Neural cell (in vitro differentiated cells): ENCODE measurements at regions not wholly inside any gene's neighbourhood (a gene's known extent, or its start where the extent isn't known, plus 50 kb on each side); places are given as distances from the start of the nearest gene placed in this dataset.

ENCODE experiments used
- H2AFZ ChIP-seq: fragments of 200-600, 300-800 bp; sonication (generic), shearing (Covaris generic); 2 replicates; pipeline ENCODE4 v1.6.0; 2014; ENCODE audit warnings: low read depth, mild to moderate bottlenecking, antibody characterized with exemption, low read length, moderate library complexity
- H3F3A ChIP-seq: fragments of 200-600 bp; shearing (Covaris generic); 2 replicates; pipeline ENCODE4 v1.6.1; 2016; ENCODE audit warnings: mild to moderate bottlenecking, moderate library complexity, mixed read lengths, antibody characterized with exemption, low read length; ENCODE audit not compliant: insufficient read depth, poor library complexity, severe bottlenecking
- H3K27ac ChIP-seq: fragments of 200-600, 300-800 bp; sonication (generic), shearing (Covaris generic); 2 replicates; pipeline ENCODE4 v1.5.1; 2014; ENCODE audit warnings: mild to moderate bottlenecking, low read length, moderate library complexity
- H3K27me3 ChIP-seq: fragments of 300-800, 200-600 bp; sonication (generic), shearing (Covaris generic); 2 replicates; pipeline ENCODE4 v1.6.0; 2014; ENCODE audit warnings: mild to moderate bottlenecking, low read depth, low read length, moderate library complexity; ENCODE audit not compliant: insufficient read depth
- H3K36me3 ChIP-seq: fragments of 300-800, 200-600 bp; sonication (generic), shearing (Covaris generic); 2 replicates; pipeline ENCODE4 v1.5.1; 2014; ENCODE audit warnings: mild to moderate bottlenecking, antibody characterized with exemption, low read length, moderate library complexity; ENCODE audit not compliant: insufficient read depth
- H3K4me2 ChIP-seq: fragments of 300-800, 200-600 bp; sonication (generic), shearing (Covaris generic); 2 replicates; pipeline ENCODE4 v1.6.0; 2014; ENCODE audit warnings: mild to moderate bottlenecking, low read length
- H3K4me3 ChIP-seq: fragments of 300-800, 200-600 bp; sonication (generic), shearing (Covaris generic); 2 replicates; pipeline ENCODE4 v1.5.1; 2014; ENCODE audit warnings: mild to moderate bottlenecking, low read length, moderate library complexity
- H3K79me2 ChIP-seq: fragments of 200-600 bp; shearing (Covaris generic); replicated peaks from 2 replicates; pipeline ENCODE4 v1.6.0; 2014; ENCODE audit warnings: mild to moderate bottlenecking, low read length, moderate library complexity; ENCODE audit not compliant: insufficient read depth
- H3K9ac ChIP-seq: fragments of 300-800, 200-600 bp; sonication (generic), shearing (Covaris generic); 2 replicates; pipeline ENCODE4 v1.6.1; 2016; ENCODE audit warnings: mild to moderate bottlenecking, low read length, mixed read lengths
- H3K9me2 ChIP-seq: fragments of 200-600 bp; shearing (Covaris generic); 2 replicates; pipeline ENCODE4 v1.6.1; 2016; ENCODE audit warnings: mild to moderate bottlenecking, low read length, mixed read lengths; ENCODE audit not compliant: insufficient read depth
- H3K9me3 ChIP-seq: fragments of 200-600, 300-800 bp; sonication (generic), shearing (Covaris generic); 2 replicates; pipeline ENCODE4 v1.6.1; 2016; ENCODE audit warnings: mild to moderate bottlenecking, mixed run types, low read length, moderate library complexity, mixed read lengths
- H4K20me1 ChIP-seq: fragments of 200-600 bp; shearing (Covaris generic); 2 replicates; pipeline ENCODE4 v1.6.1; 2016; ENCODE audit warnings: mild to moderate bottlenecking, mixed run types; ENCODE audit not compliant: insufficient read depth
- CTCF ChIP-seq: fragments of 450-650 bp; IDR thresholded peaks from 2 replicates; pipeline ENCODE4 v1.5.1; 2014; ENCODE audit warnings: antibody characterized with exemption, mild to moderate bottlenecking, moderate library complexity; ENCODE audit not compliant: poor library complexity, severe bottlenecking
- EP300 ChIP-seq: fragments of 450-650 bp; conservative IDR thresholded peaks from 2 replicates; pipeline ENCODE4 v1.6.1; 2014; ENCODE audit warnings: antibody characterized with exemption, mild to moderate bottlenecking, moderate library complexity; ENCODE audit not compliant: poor library complexity, severe bottlenecking
- EZH2 ChIP-seq: fragments of 200-600, 300-800 bp; shearing (Covaris generic), sonication (generic); IDR thresholded peaks from 2 replicates; pipeline ENCODE4 v1.6.1; 2014; ENCODE audit warnings: antibody characterized with exemption, low read length, borderline replicate concordance, mild to moderate bottlenecking; ENCODE audit not compliant: insufficient read depth, poor library complexity, severe bottlenecking
- MXI1 ChIP-seq: fragments of 450-650 bp; conservative IDR thresholded peaks from 2 replicates; pipeline ENCODE4 v1.6.1; 2014; ENCODE audit warnings: antibody characterized with exemption, mild to moderate bottlenecking; ENCODE audit not compliant: poor library complexity, severe bottlenecking
- POLR2AphosphoS5 ChIP-seq: IDR thresholded peaks from 2 replicates; pipeline ENCODE4 v1.6.1; 2012
- RAD21 ChIP-seq: fragments of 450-650 bp; conservative IDR thresholded peaks from 2 replicates; pipeline ENCODE4 v1.6.1; 2014; ENCODE audit warnings: antibody characterized with exemption, mild to moderate bottlenecking, moderate library complexity
- REST ChIP-seq: IDR thresholded peaks from 2 replicates; pipeline ENCODE4 v1.6.1; 2012; ENCODE audit warnings: borderline replicate concordance
- SMC3 ChIP-seq: fragments of 450-650 bp; conservative IDR thresholded peaks from 2 replicates; pipeline ENCODE4 v1.6.1; 2014; ENCODE audit warnings: antibody characterized with exemption, mild to moderate bottlenecking, moderate library complexity; ENCODE audit not compliant: poor library complexity
- TAF1 ChIP-seq: IDR thresholded peaks from 2 replicates; pipeline ENCODE4 v1.6.1; 2012; ENCODE audit warnings: low read depth

GRCh38 chr15:95970326-95970725 is 360.2 kb upstream of the NR2F2 start:
- no peaks in the 10 kb centered on the region for H3K9me2 ChIP-seq
- H3K9me3 ChIP-seq, result no peaks in the 10 kb centered on the region
- H2AFZ ChIP-seq, result no peak overlapping the region
- no peaks in the 10 kb centered on the region for H3K36me3 ChIP-seq
- H4K20me1 ChIP-seq, result no peaks in the 10 kb centered on the region
- H3K27me3 ChIP-seq, result no peaks in the 10 kb centered on the region
- H3K4me3 ChIP-seq, result no peak overlapping the region
- H3K79me2 ChIP-seq, result no peaks in the 10 kb centered on the region
- TF ChIP-seq EZH2, result no peak
- TF ChIP-seq POLR2AphosphoS5, result no peak
- no peak for TF ChIP-seq EP300
- TF ChIP-seq MXI1, result no peak
- no peak for TF ChIP-seq CTCF
- no peak for TF ChIP-seq RAD21
- TF ChIP-seq SMC3, result no peak
- TF ChIP-seq REST, result no peak
- no peak for TF ChIP-seq TAF1
- no peaks in the 10 kb centered on the region for H3F3A ChIP-seq
- H3K4me2 ChIP-seq, result no peak overlapping the region
- H3K27ac ChIP-seq, result no peak overlapping the region
- no peak overlapping the region for H3K9ac ChIP-seq

GRCh38 chr15:95972041-95972553 is 358.4 kb upstream of the NR2F2 start:
- no peaks in the 10 kb centered on the region for H3K9me3 ChIP-seq
- no peaks in the 10 kb centered on the region for H3K9me2 ChIP-seq
- H4K20me1 ChIP-seq, result no peaks in the 10 kb centered on the region
- H3K4me2 ChIP-seq, result no peak overlapping the region
- no peak overlapping the region for H2AFZ ChIP-seq
- no peaks in the 10 kb centered on the region for H3F3A ChIP-seq
- no peak for TF ChIP-seq MXI1
- TF ChIP-seq TAF1, result no peak
- TF ChIP-seq EZH2, result no peak
- TF ChIP-seq EP300, result no peak
- TF ChIP-seq CTCF, result no peak
- H3K36me3 ChIP-seq, result no peaks in the 10 kb centered on the region
- no peaks in the 10 kb centered on the region for H3K79me2 ChIP-seq
- no peak overlapping the region for H3K9ac ChIP-seq
- no peak overlapping the region for H3K27ac ChIP-seq
- no peak overlapping the region for H3K4me3 ChIP-seq
- H3K27me3 ChIP-seq, result no peaks in the 10 kb centered on the region
